ENCODE measurements at regions not wholly inside any gene's neighbourhood (a gene's known extent, or its start where the extent isn't known, plus 50 kb on each side); places are given as distances from the start of the nearest gene placed in this dataset.

GRCh38 chr9:13991395-13991794 lies 322.5 kb downstream of the NFIB start:
- FAIRE-seq, result no peak
- no peaks in the 10 kb centered on the region for H3K79me2 ChIP-seq (ENCODE audit: insufficient read depth, low read length)
- 0% methylated on average over 1 of the region's 1 CpG for WGBS (ENCODE audit: low lambda C conversion rate)

More at GRCh38 chr9:13991395-13991794, 322.5 kb downstream of the NFIB start:
- ChIA-PET CTCF (ENCODE audit: low intra/inter-chr PET ratio, low total read pairs) (no interaction called here), POLR2A (no interaction called here)
- Histone ChIP-seq H4K20me1 (ENCODE audit: insufficient read depth, low read length) (no peaks in the 10 kb centered on the region), H3K27ac (ENCODE audit: extremely low read length, insufficient read depth, low read length) (no peak overlapping the region), H3K4me3 (replicated peaks in 1 of 3; ENCODE audit: insufficient read depth in 1 of 3, low read depth in 2 of 3, low read length in 3 of 3) (no peak overlapping the region), H3K9ac (ENCODE audit: insufficient read depth, low read depth, low read length) (no peak overlapping the region), H3K9me3 (ENCODE audit: low read length) (no peaks in the 10 kb centered on the region), H3K4me2 (ENCODE audit: low read depth, low read length) (no peak overlapping the region), H3K27me3 (ENCODE audit: control insufficient read depth in 1 of 2, insufficient read depth in 2 of 2, low read length in 2 of 2) (no peaks in the 10 kb centered on the region), H3K36me3 (replicated peaks in 1 of 2; ENCODE audit: control insufficient read depth in 1 of 2, insufficient read depth in 2 of 2, low read length in 2 of 2) (no peaks in the 10 kb centered on the region), H2AFZ (ENCODE audit: low read length) (no peak overlapping the region), H3K4me1 (ENCODE audit: insufficient read depth, low read length) (no peaks in the 10 kb centered on the region)
- DNase-seq (ENCODE audit: low spot score) (no peak), ATAC-seq (no peak)
- intact Hi-C loops (cut with micrococcal nuclease; ENCODE audit: unreplicated experiment) (no loop called here), in situ Hi-C loops (cut with HindIII; ENCODE audit: extremely low pct_ligation_motif_present, low pct_unique_long_range_greater_than_20kb) (no loop called here)
- BruUV-seq (replicated peaks), result no TSS peak
- TF ChIP-seq FOXJ3 (CRISPR knock-in tag; IDR thresholded peaks at IDR 0.05; ENCODE audit: borderline replicate concordance), result no peak
- TF ChIP-seq NKX3-1 (CRISPR knock-in tag; IDR thresholded peaks at IDR 0.05), result no peak
- no peak for TF ChIP-seq ZNF570 (CRISPR knock-in tag; IDR thresholded peaks at IDR 0.05; ENCODE audit: borderline replicate concordance)
- TF ChIP-seq TCF7 (IDR thresholded peaks at IDR 0.05; ENCODE audit: low read depth), result no peak
- no peak for TF ChIP-seq ZNF24 (IDR thresholded peaks at IDR 0.05)
- TF ChIP-seq KDM1A (CRISPR knock-in tag; IDR thresholded peaks at IDR 0.05), result no peak
- TF ChIP-seq KAT8 (CRISPR knock-in tag; IDR thresholded peaks at IDR 0.05), result no peak
- TF ChIP-seq ZNF614 (CRISPR knock-in tag; IDR thresholded peaks at IDR 0.05; ENCODE audit: borderline replicate concordance), result no peak
- no peak for TF ChIP-seq CEBPZ (IDR thresholded peaks at IDR 0.05; ENCODE audit: low read length)
- TF ChIP-seq TEAD2 (CRISPR knock-in tag; IDR thresholded peaks at IDR 0.05), result no peak
- TF ChIP-seq MED13 (CRISPR knock-in tag; IDR thresholded peaks at IDR 0.05), result no peak
- TF ChIP-seq ATM (IDR thresholded peaks at IDR 0.05; ENCODE audit: borderline replicate concordance), result no peak
- TF ChIP-seq SRSF9 (IDR thresholded peaks at IDR 0.05; ENCODE audit: borderline replicate concordance, insufficient read depth, low read depth, low read length, poor library complexity, severe bottlenecking), result no peak
- no peak for TF ChIP-seq SNAPC2 (CRISPR knock-in tag; IDR thresholded peaks at IDR 0.05)
